IMR-90 (cell line): ENCODE measurements at regions not wholly inside any gene's neighbourhood (a gene's known extent, or its start where the extent isn't known, plus 50 kb on each side); places are given as distances from the start of the nearest gene placed in this dataset.

Experiments
- FOS ChIP-seq: fragments of 150-350 bp; IDR thresholded peaks from 2 replicates; pipeline ENCODE4 v1.6.1; 2016; ENCODE audit warnings: low read depth, low read length
- POLR2A ChIP-seq: IDR thresholded peaks from 2 replicates; pipeline ENCODE4 v1.6.1; 2012; ENCODE audit warnings: mild to moderate bottlenecking, low read depth, low read length
- RAD21 ChIP-seq: IDR thresholded peaks from 2 replicates; pipeline ENCODE4 v1.6.1; 2012; ENCODE audit warnings: low read length, improper control_type of control experiment
- TF ChIP-seq, protein P1 (sequence below): conservative IDR thresholded peaks from 2 replicates; pipeline ENCODE4 v1.5.1; 2012; ENCODE audit warnings: mild to moderate bottlenecking, low read depth, low read length, improper control_type of control experiment

DNA sequence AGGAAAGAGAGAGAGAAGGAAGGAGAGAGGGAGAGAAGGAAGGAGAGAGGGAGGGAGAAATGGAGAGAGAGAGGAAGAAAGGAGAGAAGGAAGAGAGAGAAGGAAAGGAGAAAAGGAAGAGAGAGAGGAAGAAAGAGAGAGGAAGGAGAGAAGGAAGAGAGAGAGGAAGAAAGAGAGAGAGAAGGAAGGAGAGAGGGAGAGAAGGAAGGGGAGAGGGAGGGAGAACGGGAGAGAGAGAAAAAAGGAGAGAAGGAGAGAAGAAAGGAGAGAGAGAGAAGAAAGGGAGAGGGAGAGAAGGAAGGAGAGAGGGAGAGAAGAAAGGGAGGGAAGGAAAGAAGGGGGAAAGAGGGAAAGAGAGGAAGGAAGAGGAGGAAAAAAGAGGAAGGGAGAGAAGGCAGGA, 1070.7 kb downstream of the UQCRFS1 start:
- TF ChIP-seq, protein P1, sequence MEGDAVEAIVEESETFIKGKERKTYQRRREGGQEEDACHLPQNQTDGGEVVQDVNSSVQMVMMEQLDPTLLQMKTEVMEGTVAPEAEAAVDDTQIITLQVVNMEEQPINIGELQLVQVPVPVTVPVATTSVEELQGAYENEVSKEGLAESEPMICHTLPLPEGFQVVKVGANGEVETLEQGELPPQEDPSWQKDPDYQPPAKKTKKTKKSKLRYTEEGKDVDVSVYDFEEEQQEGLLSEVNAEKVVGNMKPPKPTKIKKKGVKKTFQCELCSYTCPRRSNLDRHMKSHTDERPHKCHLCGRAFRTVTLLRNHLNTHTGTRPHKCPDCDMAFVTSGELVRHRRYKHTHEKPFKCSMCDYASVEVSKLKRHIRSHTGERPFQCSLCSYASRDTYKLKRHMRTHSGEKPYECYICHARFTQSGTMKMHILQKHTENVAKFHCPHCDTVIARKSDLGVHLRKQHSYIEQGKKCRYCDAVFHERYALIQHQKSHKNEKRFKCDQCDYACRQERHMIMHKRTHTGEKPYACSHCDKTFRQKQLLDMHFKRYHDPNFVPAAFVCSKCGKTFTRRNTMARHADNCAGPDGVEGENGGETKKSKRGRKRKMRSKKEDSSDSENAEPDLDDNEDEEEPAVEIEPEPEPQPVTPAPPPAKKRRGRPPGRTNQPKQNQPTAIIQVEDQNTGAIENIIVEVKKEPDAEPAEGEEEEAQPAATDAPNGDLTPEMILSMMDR = no peak
- TF ChIP-seq RAD21 (no peak), POLR2A (no peak), FOS (no peak)
